HL-60 (cell line): ENCODE measurements at regions not wholly inside any gene's neighbourhood (a gene's known extent, or its start where the extent isn't known, plus 50 kb on each side); places are given as distances from the start of the nearest gene placed in this dataset.

Source experiments
- DNase-seq, 2 experiments: peaks; one replicate each; pipeline ENCODE4 v3.0.0-alpha.2; 2010 to 2020; ENCODE audit warnings: low read depth in 1 of 2, low spot score in 1 of 2
- H3K27ac ChIP-seq: fragments of 250-450 bp; sonication (Bioruptor Pico); replicated peaks from 2 replicates; pipeline ENCODE4 v1.5.1; 2020; ENCODE audit warnings: mild to moderate bottlenecking, moderate library complexity
- H3K27me3 ChIP-seq: fragments of 250-450 bp; sonication (Bioruptor Pico); 2 replicates; pipeline ENCODE4 v1.5.1; 2021; ENCODE audit warnings: mild to moderate bottlenecking, moderate library complexity; ENCODE audit not compliant: insufficient read depth, poor library complexity, severe bottlenecking
- H3K4me3 ChIP-seq: replicated peaks from 2 replicates; pipeline ENCODE4 v1.5.1; 2011; ENCODE audit warnings: mild to moderate bottlenecking, control low read depth, low read length; ENCODE audit not compliant: insufficient read depth
- GABPA ChIP-seq: IDR thresholded peaks from 2 replicates; pipeline ENCODE4 v1.6.1; 2012; ENCODE audit warnings: low read depth
- POLR2AphosphoS5 ChIP-seq: IDR thresholded peaks from 2 replicates; pipeline ENCODE4 v1.6.1; 2012; ENCODE audit warnings: low read depth
- REST ChIP-seq: IDR thresholded peaks from 2 replicates; pipeline ENCODE4 v1.6.1; 2012; ENCODE audit warnings: low read depth; ENCODE audit not compliant: insufficient replicate concordance
- SPI1 ChIP-seq: IDR thresholded peaks from 2 replicates; pipeline ENCODE4 v1.6.1; 2012; ENCODE audit warnings: low read depth, mild to moderate bottlenecking, borderline replicate concordance
- TF ChIP-seq, protein P1 (sequence below): IDR thresholded peaks from one replicate; pipeline ENCODE4 v1.5.1; 2011; ENCODE audit warnings: low read length, control low read depth, inconsistent platforms; ENCODE audit not compliant: insufficient read depth

DNA sequence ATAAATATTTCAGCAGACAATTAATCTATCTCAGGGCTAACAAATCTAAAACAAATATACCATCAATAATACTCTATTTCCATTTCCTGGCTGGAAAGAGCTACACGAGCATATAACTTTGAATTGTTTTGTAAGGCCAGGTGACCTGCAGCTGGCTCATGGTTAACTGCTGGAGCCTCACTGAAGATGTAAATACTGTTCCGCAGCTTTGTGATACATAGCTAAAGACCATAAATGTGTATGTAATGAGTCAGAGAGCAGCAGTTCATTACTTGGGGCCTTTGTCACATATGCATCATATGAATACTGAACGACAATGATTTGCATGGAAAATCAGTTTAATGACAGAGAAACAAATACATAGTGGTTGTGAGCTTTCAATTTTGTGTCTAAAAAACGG lies 109.4 kb upstream of the CCN2 start:
- Histone ChIP-seq H3K27me3 (no peaks in the 10 kb centered on the region), H3K27ac (no peak overlapping the region), H3K4me3 (no peak overlapping the region)
- TF ChIP-seq POLR2AphosphoS5 (no peak), GABPA (no peak), REST (no peak), SPI1 (no peak)
- TF ChIP-seq, protein P1, sequence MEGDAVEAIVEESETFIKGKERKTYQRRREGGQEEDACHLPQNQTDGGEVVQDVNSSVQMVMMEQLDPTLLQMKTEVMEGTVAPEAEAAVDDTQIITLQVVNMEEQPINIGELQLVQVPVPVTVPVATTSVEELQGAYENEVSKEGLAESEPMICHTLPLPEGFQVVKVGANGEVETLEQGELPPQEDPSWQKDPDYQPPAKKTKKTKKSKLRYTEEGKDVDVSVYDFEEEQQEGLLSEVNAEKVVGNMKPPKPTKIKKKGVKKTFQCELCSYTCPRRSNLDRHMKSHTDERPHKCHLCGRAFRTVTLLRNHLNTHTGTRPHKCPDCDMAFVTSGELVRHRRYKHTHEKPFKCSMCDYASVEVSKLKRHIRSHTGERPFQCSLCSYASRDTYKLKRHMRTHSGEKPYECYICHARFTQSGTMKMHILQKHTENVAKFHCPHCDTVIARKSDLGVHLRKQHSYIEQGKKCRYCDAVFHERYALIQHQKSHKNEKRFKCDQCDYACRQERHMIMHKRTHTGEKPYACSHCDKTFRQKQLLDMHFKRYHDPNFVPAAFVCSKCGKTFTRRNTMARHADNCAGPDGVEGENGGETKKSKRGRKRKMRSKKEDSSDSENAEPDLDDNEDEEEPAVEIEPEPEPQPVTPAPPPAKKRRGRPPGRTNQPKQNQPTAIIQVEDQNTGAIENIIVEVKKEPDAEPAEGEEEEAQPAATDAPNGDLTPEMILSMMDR = no peak
- DNase-seq = no peak

GRCh38 chr6:132058975-132059374 lies 107.8 kb upstream of the CCN2 start:
- Histone ChIP-seq H3K27ac (no peak overlapping the region), H3K4me3 (no peak overlapping the region), H3K27me3 (no peaks in the 10 kb centered on the region)
- no peak for DNase-seq
- TF ChIP-seq, protein P1 = no peak
- TF ChIP-seq SPI1 (no peak), GABPA (no peak), REST (no peak), POLR2AphosphoS5 (no peak)

- Histone ChIP-seq H3K27me3 (no peaks in the 10 kb centered on the region), H3K27ac (no peak overlapping the region), H3K4me3 (no peak overlapping the region)
- TF ChIP-seq, protein P1 = no peak
- TF ChIP-seq SPI1 = no peak
- no peak for TF ChIP-seq REST
- no peak for TF ChIP-seq GABPA
- DNase-seq = no peak
These were observed 103.4 kb upstream of the CCN2 start for GRCh38 chr6:132054525-132054924.
